Activated naive CD8-positive, alpha-beta T cell (primary cell): ENCODE measurements at regions not wholly inside any gene's neighbourhood (a gene's known extent, or its start where the extent isn't known, plus 50 kb on each side); places are given as distances from the start of the nearest gene placed in this dataset.

ENCODE experiments used
- H3K27ac Mint-ChIP-seq: one replicate; pipeline ENCODE4 v1.8.0; 2021; ENCODE audit warnings: mixed read lengths
- H3K27me3 Mint-ChIP-seq: one replicate; pipeline ENCODE4 v1.8.0; 2021; ENCODE audit warnings: mixed read lengths
- H3K36me3 Mint-ChIP-seq: one replicate; pipeline ENCODE4 v1.8.0; 2021; ENCODE audit warnings: mixed read lengths
- H3K4me1 Mint-ChIP-seq: one replicate; pipeline ENCODE4 v1.8.0; 2021; ENCODE audit warnings: low read depth, mixed read lengths
- H3K4me3 Mint-ChIP-seq: one replicate; pipeline ENCODE4 v1.8.0; 2021; ENCODE audit warnings: mild to moderate bottlenecking, mixed read lengths
- H3K9me3 Mint-ChIP-seq: one replicate; pipeline ENCODE4 v1.8.0; 2021; ENCODE audit warnings: low read depth, mixed read lengths

GRCh38 chr17:83180996-83181481 lies 101.6 kb downstream of the METRNL start:
- no peak overlapping the region for H3K27ac Mint-ChIP-seq
- H3K9me3 Mint-ChIP-seq, result no peaks in the 10 kb centered on the region

GRCh38 chr17:83181991-83182619 lies 102.7 kb downstream of the METRNL start:
- Mint-ChIP-seq H3K36me3 (no peaks in the 10 kb centered on the region), H3K4me1 (no peaks in the 10 kb centered on the region), H3K9me3 (no peaks in the 10 kb centered on the region), H3K27me3 (no peaks in the 10 kb centered on the region), H3K4me3 (no peak overlapping the region), H3K27ac (no peak overlapping the region)

More at GRCh38 chr17:83180996-83181481, 101.6 kb downstream of the METRNL start:
- Mint-ChIP-seq H3K4me3 (no peak overlapping the region), H3K27me3 (no peaks in the 10 kb centered on the region), H3K4me1 (no peaks in the 10 kb centered on the region), H3K36me3 (no peaks in the 10 kb centered on the region)

- Mint-ChIP-seq H3K27me3 (no peaks in the 10 kb centered on the region), H3K36me3 (no peaks in the 10 kb centered on the region), H3K9me3 (no peaks in the 10 kb centered on the region), H3K4me3 (no peak overlapping the region), H3K4me1 (no peaks in the 10 kb centered on the region), H3K27ac (no peak overlapping the region)
These were observed 103.3 kb downstream of the METRNL start for GRCh38 chr17:83182620-83183101.

GRCh38 chr17:83183145-83183948 lies 103.9 kb downstream of the METRNL start:
- H3K4me3 Mint-ChIP-seq, result no peak overlapping the region
- H3K4me1 Mint-ChIP-seq, result no peaks in the 10 kb centered on the region
- no peak overlapping the region for H3K27ac Mint-ChIP-seq
- H3K27me3 Mint-ChIP-seq, result no peaks in the 10 kb centered on the region
- H3K36me3 Mint-ChIP-seq, result no peaks in the 10 kb centered on the region
- H3K9me3 Mint-ChIP-seq, result no peaks in the 10 kb centered on the region

GRCh38 chr17:83183951-83184506 lies 104.6 kb downstream of the METRNL start:
- H3K4me3 Mint-ChIP-seq, result no peak overlapping the region
- no peak overlapping the region for H3K27ac Mint-ChIP-seq
- H3K4me1 Mint-ChIP-seq, result no peaks in the 10 kb centered on the region
- no peaks in the 10 kb centered on the region for H3K9me3 Mint-ChIP-seq
- H3K27me3 Mint-ChIP-seq, result no peaks in the 10 kb centered on the region
- no peaks in the 10 kb centered on the region for H3K36me3 Mint-ChIP-seq

GRCh38 chr17:83185023-83186002 lies 105.9 kb downstream of the METRNL start:
- Mint-ChIP-seq H3K4me3 (no peak overlapping the region), H3K27me3 (no peaks in the 10 kb centered on the region), H3K36me3 (no peaks in the 10 kb centered on the region), H3K9me3 (no peaks in the 10 kb centered on the region), H3K27ac (no peak overlapping the region), H3K4me1 (no peaks in the 10 kb centered on the region)

- Mint-ChIP-seq H3K4me3 (no peak overlapping the region), H3K27ac (no peak overlapping the region), H3K4me1 (no peaks in the 10 kb centered on the region), H3K27me3 (no peaks in the 10 kb centered on the region), H3K9me3 (no peaks in the 10 kb centered on the region), H3K36me3 (no peaks in the 10 kb centered on the region)
These were observed 106.8 kb downstream of the METRNL start for GRCh38 chr17:83186226-83186625.

- Mint-ChIP-seq H3K9me3 (no peaks in the 10 kb centered on the region), H3K27me3 (no peaks in the 10 kb centered on the region), H3K4me1 (no peaks in the 10 kb centered on the region), H3K27ac (no peak overlapping the region), H3K4me3 (no peak overlapping the region), H3K36me3 (no peaks in the 10 kb centered on the region)
These were observed 107.5 kb downstream of the METRNL start for GRCh38 chr17:83186751-83187421.

GRCh38 chr17:83187782-83188311 lies 108.4 kb downstream of the METRNL start:
- H3K27me3 Mint-ChIP-seq, result no peaks in the 10 kb centered on the region
- H3K4me1 Mint-ChIP-seq, result no peaks in the 10 kb centered on the region
- H3K27ac Mint-ChIP-seq, result no peak overlapping the region
- H3K36me3 Mint-ChIP-seq, result no peaks in the 10 kb centered on the region
- H3K4me3 Mint-ChIP-seq, result no peak overlapping the region
- H3K9me3 Mint-ChIP-seq, result no peaks in the 10 kb centered on the region

- peaks cover 5% of the 10 kb centered on the region for H3K4me1 Mint-ChIP-seq
- no peaks in the 10 kb centered on the region for H3K27me3 Mint-ChIP-seq
- H3K27ac Mint-ChIP-seq, result no peak overlapping the region
- H3K4me3 Mint-ChIP-seq, result no peak overlapping the region
- no peaks in the 10 kb centered on the region for H3K36me3 Mint-ChIP-seq
- H3K9me3 Mint-ChIP-seq, result no peaks in the 10 kb centered on the region
These were observed 109.9 kb downstream of the METRNL start for GRCh38 chr17:83189044-83190003.

GRCh38 chr17:83190004-83190385 lies 110.6 kb downstream of the METRNL start:
- Mint-ChIP-seq H3K9me3 (no peaks in the 10 kb centered on the region), H3K27ac (no peak overlapping the region), H3K27me3 (no peaks in the 10 kb centered on the region), H3K4me3 (no peak overlapping the region), H3K4me1 (peaks cover 5% of the 10 kb centered on the region), H3K36me3 (no peaks in the 10 kb centered on the region)

GRCh38 chr17:83190601-83191387 lies 111.4 kb downstream of the METRNL start:
- peaks cover 7% of the 10 kb centered on the region for H3K4me1 Mint-ChIP-seq
- no peaks in the 10 kb centered on the region for H3K27me3 Mint-ChIP-seq
- no peak overlapping the region for H3K4me3 Mint-ChIP-seq
- no peak overlapping the region for H3K27ac Mint-ChIP-seq
- no peaks in the 10 kb centered on the region for H3K9me3 Mint-ChIP-seq
- no peaks in the 10 kb centered on the region for H3K36me3 Mint-ChIP-seq
